GM12878 (cell line): ENCODE measurements at regions not wholly inside any gene's neighbourhood (a gene's known extent, or its start where the extent isn't known, plus 50 kb on each side); places are given as distances from the start of the nearest gene placed in this dataset.

Source experiments
- CEBPB ChIP-seq, 2 experiments: fragments of 150-350 bp in 1 of 2; IDR thresholded peaks; 2 replicates each; pipeline ENCODE4 v1.6.1; 2012 to 2014; ENCODE audit warnings: low read depth in 2 of 2, low read length in 2 of 2, borderline replicate concordance in 1 of 2, inconsistent platforms in 1 of 2
- CREM ChIP-seq: IDR thresholded peaks from 2 replicates; pipeline ENCODE4 v1.6.1; 2014; ENCODE audit warnings: antibody characterized with exemption, low read depth
- DPF2 ChIP-seq: fragments of 450-650 bp; IDR thresholded peaks from 2 replicates; pipeline ENCODE4 v1.6.1; 2017; ENCODE audit warnings: mild to moderate bottlenecking
- POLR2A ChIP-seq: IDR thresholded peaks from 2 replicates; pipeline ENCODE4 v1.6.1; 2011; ENCODE audit warnings: low read depth, mild to moderate bottlenecking, low read length
- SP1 ChIP-seq: IDR thresholded peaks from one replicate; pipeline ENCODE4 v1.6.1; 2011; ENCODE audit warnings: low read depth, low read length
- SREBF1 ChIP-seq: IDR thresholded peaks from 2 replicates; pipeline ENCODE4 v1.6.1; 2012; ENCODE audit warnings: mild to moderate bottlenecking, low read length
- SUZ12 ChIP-seq: fragments of 200-600 bp; sonication (generic); IDR thresholded peaks from one replicate; pipeline ENCODE4 v1.6.1; 2018; ENCODE audit warnings: antibody characterized with exemption, mild to moderate bottlenecking; ENCODE audit not compliant: unreplicated experiment
- TF ChIP-seq, protein P1 (sequence below): IDR thresholded peaks from 2 replicates; pipeline ENCODE4 v1.6.1; 2012; ENCODE audit warnings: low read depth, low read length, improper control_type of control experiment
- TF ChIP-seq, protein P2 (sequence below), 3 experiments: IDR thresholded peaks in 2 of 3; conservative IDR thresholded peaks in 1 of 3; 2 replicates each; pipeline ENCODE4 v1.5.1; 2011; ENCODE audit warnings: low read depth in 3 of 3, low read length in 3 of 3, mild to moderate bottlenecking in 3 of 3, control low read depth in 2 of 3, moderate library complexity in 2 of 3, inconsistent platforms in 1 of 3, mixed read lengths in 1 of 3; ENCODE audit not compliant: control insufficient read depth in 2 of 3, insufficient read depth in 1 of 3; ENCODE audit errors: extremely low read depth in 1 of 3

DNA sequence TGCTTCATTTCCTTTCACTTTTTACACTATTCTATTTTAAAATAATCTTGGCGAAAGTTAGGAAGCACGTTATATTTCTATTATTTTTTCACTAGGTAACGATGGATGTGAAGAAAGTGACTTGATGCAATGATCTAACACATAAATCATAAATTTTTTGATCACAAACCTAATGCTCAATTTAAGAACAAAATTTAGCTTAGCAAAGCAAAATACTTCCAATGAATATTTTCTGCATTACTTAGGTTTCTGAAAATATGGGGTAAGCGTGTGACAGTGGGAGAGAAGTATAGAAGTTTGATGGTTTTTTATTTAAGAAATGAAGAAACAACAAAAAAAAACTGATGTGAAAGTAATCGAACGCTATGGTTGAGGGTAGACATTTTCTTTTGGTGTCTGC, 1528.7 kb upstream of the CDH9 start:
- TF ChIP-seq SREBF1 (no peak), POLR2A (no peak), CEBPB (IDR thresholded peaks at IDR 0.05; ENCODE audit: borderline replicate concordance in 1 of 2, low read depth in 2 of 2, low read length in 2 of 2) (no peak), DPF2 (no peak), SUZ12 (no peak), SP1 (no peak), CREM (no peak)
- TF ChIP-seq, protein P1, sequence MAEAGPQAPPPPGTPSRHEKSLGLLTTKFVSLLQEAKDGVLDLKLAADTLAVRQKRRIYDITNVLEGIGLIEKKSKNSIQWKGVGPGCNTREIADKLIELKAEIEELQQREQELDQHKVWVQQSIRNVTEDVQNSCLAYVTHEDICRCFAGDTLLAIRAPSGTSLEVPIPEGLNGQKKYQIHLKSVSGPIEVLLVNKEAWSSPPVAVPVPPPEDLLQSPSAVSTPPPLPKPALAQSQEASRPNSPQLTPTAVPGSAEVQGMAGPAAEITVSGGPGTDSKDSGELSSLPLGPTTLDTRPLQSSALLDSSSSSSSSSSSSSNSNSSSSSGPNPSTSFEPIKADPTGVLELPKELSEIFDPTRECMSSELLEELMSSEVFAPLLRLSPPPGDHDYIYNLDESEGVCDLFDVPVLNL: no peak
- TF ChIP-seq, protein P2, sequence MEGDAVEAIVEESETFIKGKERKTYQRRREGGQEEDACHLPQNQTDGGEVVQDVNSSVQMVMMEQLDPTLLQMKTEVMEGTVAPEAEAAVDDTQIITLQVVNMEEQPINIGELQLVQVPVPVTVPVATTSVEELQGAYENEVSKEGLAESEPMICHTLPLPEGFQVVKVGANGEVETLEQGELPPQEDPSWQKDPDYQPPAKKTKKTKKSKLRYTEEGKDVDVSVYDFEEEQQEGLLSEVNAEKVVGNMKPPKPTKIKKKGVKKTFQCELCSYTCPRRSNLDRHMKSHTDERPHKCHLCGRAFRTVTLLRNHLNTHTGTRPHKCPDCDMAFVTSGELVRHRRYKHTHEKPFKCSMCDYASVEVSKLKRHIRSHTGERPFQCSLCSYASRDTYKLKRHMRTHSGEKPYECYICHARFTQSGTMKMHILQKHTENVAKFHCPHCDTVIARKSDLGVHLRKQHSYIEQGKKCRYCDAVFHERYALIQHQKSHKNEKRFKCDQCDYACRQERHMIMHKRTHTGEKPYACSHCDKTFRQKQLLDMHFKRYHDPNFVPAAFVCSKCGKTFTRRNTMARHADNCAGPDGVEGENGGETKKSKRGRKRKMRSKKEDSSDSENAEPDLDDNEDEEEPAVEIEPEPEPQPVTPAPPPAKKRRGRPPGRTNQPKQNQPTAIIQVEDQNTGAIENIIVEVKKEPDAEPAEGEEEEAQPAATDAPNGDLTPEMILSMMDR (IDR thresholded peaks at IDR 0.05 in 2 of 3, conservative IDR thresholded peaks at IDR 0.05 in 1 of 3; ENCODE audit: control insufficient read depth in 2 of 3, extremely low read depth in 1 of 3, insufficient read depth in 1 of 3, low read depth in 3 of 3, low read length in 3 of 3): no peak
